ENCODE measurements at regions not wholly inside any gene's neighbourhood (a gene's known extent, or its start where the extent isn't known, plus 50 kb on each side); places are given as distances from the start of the nearest gene placed in this dataset.

- Histone ChIP-seq H3K27me3 (replicated peaks; ENCODE audit: insufficient read depth, low read depth, low read length, poor library complexity) (peaks cover 4% of the 10 kb centered on the region), H3K4me1 (ENCODE audit: insufficient read depth, low read length, poor library complexity, severe bottlenecking) (peaks cover 9% of the 10 kb centered on the region), H3K9me3 (ENCODE audit: low read depth, low read length, poor library complexity, severe bottlenecking) (no peaks in the 10 kb centered on the region), H3K4me3 (ENCODE audit: low read depth, low read length, poor library complexity, severe bottlenecking) (no peak overlapping the region), H3K27ac (ENCODE audit: low read depth, low read length, poor library complexity, severe bottlenecking) (no peak overlapping the region), H3K36me3 (ENCODE audit: insufficient read depth, low read length, poor library complexity, severe bottlenecking) (no peaks in the 10 kb centered on the region)
- intact Hi-C loops (cut with micrococcal nuclease; ENCODE audit: unreplicated experiment), result no loop called here
- BruUV-seq (replicated peaks), result no TSS peak
- CTCF ChIA-PET, result interaction anchor here (1.3 kb wide), 1 partner anchor 71 kb away, joined by 3 read pairs; no protein-coding TSS in a partner anchor
- no peak for TF ChIP-seq EZH2 (IDR thresholded peaks at IDR 0.05; ENCODE audit: borderline replicate concordance, low read depth, low read length, poor library complexity, severe bottlenecking)
- no peak for TF ChIP-seq CTCF (conservative IDR thresholded peaks at IDR 0.05; ENCODE audit: low read depth, low read length)
- DNase-seq (ENCODE audit: low spot score), result no peak
- POLR2A ChIA-PET (ENCODE audit: low non-redundant PET), result no interaction called here
These were observed 120.2 kb downstream of the WT1 start for GRCh38 chr11:32315121-32315520.

- Histone ChIP-seq H3K27me3 (replicated peaks; ENCODE audit: insufficient read depth, low read depth, low read length, poor library complexity) (peaks cover 12% of the 10 kb centered on the region), H3K4me3 (ENCODE audit: low read depth, low read length, poor library complexity, severe bottlenecking) (no peak overlapping the region), H3K9me3 (ENCODE audit: low read depth, low read length, poor library complexity, severe bottlenecking) (no peaks in the 10 kb centered on the region), H3K36me3 (ENCODE audit: insufficient read depth, low read length, poor library complexity, severe bottlenecking) (no peaks in the 10 kb centered on the region), H3K27ac (ENCODE audit: low read depth, low read length, poor library complexity, severe bottlenecking) (no peak overlapping the region), H3K4me1 (ENCODE audit: insufficient read depth, low read length, poor library complexity, severe bottlenecking) (peaks cover 9% of the 10 kb centered on the region)
- no TSS peak for BruUV-seq (replicated peaks)
- ChIA-PET POLR2A (ENCODE audit: low non-redundant PET) (no interaction called here), CTCF (no interaction called here)
- TF ChIP-seq EZH2 (IDR thresholded peaks at IDR 0.05; ENCODE audit: borderline replicate concordance, low read depth, low read length, poor library complexity, severe bottlenecking), result no peak
- TF ChIP-seq CTCF (conservative IDR thresholded peaks at IDR 0.05; ENCODE audit: low read depth, low read length), result no peak
- DNase-seq (ENCODE audit: low spot score), result no peak
- intact Hi-C loops (cut with micrococcal nuclease; ENCODE audit: unreplicated experiment), result no loop called here
These were observed 119.1 kb downstream of the WT1 start for GRCh38 chr11:32316232-32316631.

GRCh38 chr11:32316858-32317642 lies 118.3 kb downstream of the WT1 start:
- no peaks in the 10 kb centered on the region for H3K9me3 ChIP-seq (ENCODE audit: low read depth, low read length, poor library complexity, severe bottlenecking)
- peaks cover 9% of the 10 kb centered on the region for H3K4me1 ChIP-seq (ENCODE audit: insufficient read depth, low read length, poor library complexity, severe bottlenecking)
- BruUV-seq (replicated peaks), result no TSS peak
- DNase-seq (ENCODE audit: low spot score), result no peak
- ChIA-PET POLR2A (ENCODE audit: low non-redundant PET) (no interaction called here), CTCF (interaction anchor here (0.6 kb wide), 2 partner anchors 490 to 876 kb away, joined by 3 to 7 read pairs; no protein-coding TSS in a partner anchor)
- H3K36me3 ChIP-seq (ENCODE audit: insufficient read depth, low read length, poor library complexity, severe bottlenecking), result no peaks in the 10 kb centered on the region
- no peak overlapping the region for H3K4me3 ChIP-seq (ENCODE audit: low read depth, low read length, poor library complexity, severe bottlenecking)
- TF ChIP-seq CTCF (conservative IDR thresholded peaks at IDR 0.05; ENCODE audit: low read depth, low read length) (no peak), EZH2 (IDR thresholded peaks at IDR 0.05; ENCODE audit: borderline replicate concordance, low read depth, low read length, poor library complexity, severe bottlenecking) (no peak)
- intact Hi-C loops (cut with micrococcal nuclease; ENCODE audit: unreplicated experiment), result no loop called here
- H3K27me3 ChIP-seq (replicated peaks; ENCODE audit: insufficient read depth, low read depth, low read length, poor library complexity), result peaks cover 12% of the 10 kb centered on the region
- no peak overlapping the region for H3K27ac ChIP-seq (ENCODE audit: low read depth, low read length, poor library complexity, severe bottlenecking)
